K562 (cell line): ENCODE measurements at regions not wholly inside any gene's neighbourhood (a gene's known extent, or its start where the extent isn't known, plus 50 kb on each side); places are given as distances from the start of the nearest gene placed in this dataset.

Source experiments
- CBX3 ChIP-seq, 2 experiments: IDR thresholded peaks; 1 replicate in 1 of 2; 2 replicates in 1 of 2; pipeline ENCODE4 v1.6.1; 2012; ENCODE audit warnings: inconsistent platforms in 2 of 2, low read length in 2 of 2, borderline replicate concordance in 1 of 2, control low read depth in 1 of 2
- HSF4 ChIP-seq: fragments of 250-450 bp; sonication (Bioruptor Pico); IDR thresholded peaks from 2 replicates; pipeline ENCODE4 v2.1.2; 2022; ENCODE audit warnings: mild to moderate bottlenecking, moderate library complexity, borderline replicate concordance
- KDM4B ChIP-seq, 2 experiments: fragments of 450-650 bp in 1 of 2; sonication (generic) in 1 of 2; IDR thresholded peaks; 2 replicates each; pipeline ENCODE4 v1.6.1; 2016 to 2017; ENCODE audit warnings: borderline replicate concordance in 2 of 2, antibody characterized with exemption in 1 of 2, low read depth in 1 of 2, mild to moderate bottlenecking in 1 of 2
- NUFIP1 ChIP-seq: fragments of 450-650 bp; IDR thresholded peaks from 2 replicates; pipeline ENCODE4 v1.6.1; 2018; ENCODE audit not compliant: partially characterized antibody
- PHTF2 ChIP-seq: fragments of 250-450 bp; sonication (Bioruptor Pico); IDR thresholded peaks from 2 replicates; pipeline ENCODE4 v1.5.0; 2021; ENCODE audit warnings: mild to moderate bottlenecking
- RBM34 ChIP-seq: fragments of 200-400 bp; formaldehyde crosslinking; IDR thresholded peaks from 2 replicates; pipeline ENCODE4 v1.6.1; 2018; ENCODE audit warnings: low read length, borderline replicate concordance; ENCODE audit not compliant: insufficient read depth
- SMARCA5 ChIP-seq: fragments of 450-650 bp; IDR thresholded peaks from 2 replicates; pipeline ENCODE4 v1.6.1; 2016
- ZBTB33 ChIP-seq: sonication (generic); formaldehyde crosslinking; IDR thresholded peaks from 2 replicates; pipeline ENCODE4 v1.8.1; 2023; ENCODE audit warnings: mild to moderate bottlenecking, missing genetic modification reagents
- ZFP36 ChIP-seq: fragments of 150-350 bp; IDR thresholded peaks from 2 replicates; pipeline ENCODE4 v1.6.1; 2018; ENCODE audit warnings: low read length, low read depth; ENCODE audit not compliant: partially characterized antibody
- ZSCAN29 ChIP-seq: fragments of 450-650 bp; IDR thresholded peaks from 2 replicates; pipeline ENCODE4 v1.6.1; 2017
- TF ChIP-seq, protein P1 (sequence below): sonication (generic); formaldehyde crosslinking; IDR thresholded peaks from 2 replicates; pipeline ENCODE4 v1.8.0; 2022; ENCODE audit warnings: missing genetic modification reagents, mild to moderate bottlenecking, moderate library complexity, borderline replicate concordance
- TF ChIP-seq, protein P2 (sequence below): sonication (generic); formaldehyde crosslinking; IDR thresholded peaks from 2 replicates; pipeline ENCODE4 v1.8.1; 2023; ENCODE audit warnings: mild to moderate bottlenecking, missing genetic modification reagents

DNA sequence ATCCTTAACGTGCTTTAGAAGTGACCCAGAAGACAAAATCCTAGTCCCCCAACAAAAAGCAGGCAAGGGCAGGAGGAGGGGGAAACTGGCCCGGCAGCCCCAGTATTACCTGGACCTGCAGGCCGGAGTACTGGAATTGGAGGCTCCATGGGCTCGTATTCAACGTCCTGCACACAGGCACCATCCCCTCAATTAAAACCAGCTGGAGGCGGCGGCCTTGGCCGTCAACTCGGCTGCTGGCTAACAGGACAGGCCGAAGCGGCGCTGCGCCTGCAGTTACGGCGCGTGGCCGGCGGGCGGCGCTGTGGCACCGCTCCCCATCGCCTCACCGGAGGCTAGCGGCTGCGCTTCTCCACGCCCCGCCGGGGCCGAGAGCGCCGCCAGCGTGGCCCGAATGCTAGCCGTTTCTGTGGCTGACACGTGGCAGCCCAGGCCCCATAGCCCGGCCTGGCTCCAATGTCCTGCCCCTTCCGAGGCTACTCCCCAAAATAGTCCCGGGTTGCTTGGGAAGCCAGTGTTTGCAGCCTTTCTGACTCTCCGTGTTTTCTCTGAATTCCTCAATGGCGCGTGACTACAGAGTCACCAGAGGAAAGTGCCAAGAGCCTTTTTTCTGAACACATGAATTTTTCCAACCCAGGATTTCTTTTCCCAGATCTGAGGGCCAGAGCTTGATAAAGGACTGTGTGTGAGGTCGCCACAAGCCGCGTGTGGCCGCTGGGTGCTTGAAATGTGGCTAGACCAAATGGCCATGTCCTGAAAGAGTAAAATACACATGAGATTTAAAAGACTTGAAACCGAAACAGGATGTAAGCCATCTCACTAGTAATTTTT, 82.5 kb downstream of the HHIPL2 start (continued):
- TF ChIP-seq, protein P1, sequence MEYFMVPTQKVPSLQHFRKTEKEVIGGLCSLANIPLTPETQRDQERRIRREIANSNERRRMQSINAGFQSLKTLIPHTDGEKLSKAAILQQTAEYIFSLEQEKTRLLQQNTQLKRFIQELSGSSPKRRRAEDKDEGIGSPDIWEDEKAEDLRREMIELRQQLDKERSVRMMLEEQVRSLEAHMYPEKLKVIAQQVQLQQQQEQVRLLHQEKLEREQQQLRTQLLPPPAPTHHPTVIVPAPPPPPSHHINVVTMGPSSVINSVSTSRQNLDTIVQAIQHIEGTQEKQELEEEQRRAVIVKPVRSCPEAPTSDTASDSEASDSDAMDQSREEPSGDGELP (CRISPR knock-in tag), result peak; percentile 97
- no peak; the same call in 1 of the 2 replicates for TF ChIP-seq SMARCA5
- TF ChIP-seq, protein P2, sequence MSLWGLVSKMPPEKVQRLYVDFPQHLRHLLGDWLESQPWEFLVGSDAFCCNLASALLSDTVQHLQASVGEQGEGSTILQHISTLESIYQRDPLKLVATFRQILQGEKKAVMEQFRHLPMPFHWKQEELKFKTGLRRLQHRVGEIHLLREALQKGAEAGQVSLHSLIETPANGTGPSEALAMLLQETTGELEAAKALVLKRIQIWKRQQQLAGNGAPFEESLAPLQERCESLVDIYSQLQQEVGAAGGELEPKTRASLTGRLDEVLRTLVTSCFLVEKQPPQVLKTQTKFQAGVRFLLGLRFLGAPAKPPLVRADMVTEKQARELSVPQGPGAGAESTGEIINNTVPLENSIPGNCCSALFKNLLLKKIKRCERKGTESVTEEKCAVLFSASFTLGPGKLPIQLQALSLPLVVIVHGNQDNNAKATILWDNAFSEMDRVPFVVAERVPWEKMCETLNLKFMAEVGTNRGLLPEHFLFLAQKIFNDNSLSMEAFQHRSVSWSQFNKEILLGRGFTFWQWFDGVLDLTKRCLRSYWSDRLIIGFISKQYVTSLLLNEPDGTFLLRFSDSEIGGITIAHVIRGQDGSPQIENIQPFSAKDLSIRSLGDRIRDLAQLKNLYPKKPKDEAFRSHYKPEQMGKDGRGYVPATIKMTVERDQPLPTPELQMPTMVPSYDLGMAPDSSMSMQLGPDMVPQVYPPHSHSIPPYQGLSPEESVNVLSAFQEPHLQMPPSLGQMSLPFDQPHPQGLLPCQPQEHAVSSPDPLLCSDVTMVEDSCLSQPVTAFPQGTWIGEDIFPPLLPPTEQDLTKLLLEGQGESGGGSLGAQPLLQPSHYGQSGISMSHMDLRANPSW (CRISPR knock-in tag), result no peak
- TF ChIP-seq HSF4 (CRISPR knock-in tag), result no peak
- TF ChIP-seq ZBTB33 (CRISPR knock-in tag), result peak; percentile 89
- no peak for TF ChIP-seq PHTF2 (CRISPR knock-in tag)
- peak in 1 of 2 experiments; percentile 81; a peak in 2 of 3 replicates for TF ChIP-seq CBX3 (IDR thresholded peaks at IDR 0.05; ENCODE audit: borderline replicate concordance in 1 of 2, low read length in 2 of 2)
- peak; percentile 10; the same call in 1 of the 2 replicates for TF ChIP-seq ZSCAN29
- TF ChIP-seq RBM34, result no peak
- peak; percentile 11 for TF ChIP-seq ZFP36
- TF ChIP-seq NUFIP1, result peak; percentile 82
- no peak for TF ChIP-seq KDM4B (IDR thresholded peaks at IDR 0.05; ENCODE audit: borderline replicate concordance in 2 of 2, low read depth in 1 of 2)
